Esophagus squamous epithelium (tissue), 4 donors: ENCODE measurements at regions not wholly inside any gene's neighbourhood (a gene's known extent, or its start where the extent isn't known, plus 50 kb on each side); places are given as distances from the start of the nearest gene placed in this dataset.

Experiments
- CTCF ChIP-seq, 6 experiments: fragments of 450-650 bp in 4 of 6; fragments of 200-600 bp in 2 of 6; sonication (generic) in 2 of 6; IDR thresholded peaks; one replicate each; pipeline ENCODE4 v1.5.1; 2016 to 2019; ENCODE audit warnings: antibody characterized with exemption in 6 of 6, mild to moderate bottlenecking in 4 of 6, moderate library complexity in 4 of 6
- POLR2A ChIP-seq, 4 donors: fragments of 450-650 bp; IDR thresholded peaks; one replicate each; pipeline ENCODE4 v1.6.1; 2017; ENCODE audit warnings: antibody characterized with exemption in 4 of 4, mild to moderate bottlenecking in 4 of 4, moderate library complexity in 3 of 4

DNA sequence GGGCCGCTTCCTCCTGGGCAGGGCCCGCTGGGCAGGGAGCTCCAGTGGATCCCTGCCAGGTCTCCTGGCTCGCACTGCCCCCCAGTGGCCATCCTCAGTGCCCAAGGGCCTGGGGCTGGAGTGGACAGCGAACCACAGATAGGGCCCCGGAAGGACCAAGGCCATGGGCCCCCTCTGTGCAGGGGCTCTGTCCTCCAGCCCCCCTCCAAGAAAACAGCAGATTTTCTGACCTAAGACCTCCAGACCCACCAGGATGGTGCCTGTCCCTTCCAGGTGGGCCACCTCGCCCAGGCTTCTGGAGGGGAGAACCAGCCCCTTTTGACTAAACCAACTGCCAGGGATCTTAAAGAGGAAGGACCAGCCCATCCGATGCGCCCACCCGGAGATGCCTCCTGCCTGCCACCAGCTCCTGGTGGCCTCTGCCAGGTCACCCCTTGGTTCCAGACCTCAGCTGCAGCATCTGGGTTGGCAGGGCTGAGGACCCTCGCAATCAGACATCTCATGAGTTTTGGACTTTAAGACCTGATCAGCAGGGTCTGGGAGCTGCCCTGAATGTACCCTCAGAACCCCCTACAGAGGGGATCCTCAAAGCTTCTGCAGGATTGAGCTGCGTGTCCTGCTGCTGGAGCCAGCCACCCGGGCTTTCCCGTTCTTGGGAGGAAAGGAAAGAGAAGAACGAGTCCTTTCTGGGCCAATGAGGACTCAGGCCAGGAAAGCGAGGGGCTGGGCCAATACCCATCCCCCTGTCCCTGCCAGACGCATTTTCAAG lies 325.8 kb upstream of the DIO3 start:
- TF ChIP-seq CTCF (IDR thresholded peaks at IDR 0.05) (peak in 5 of 6 experiments; percentile 15 to 66 (median 45)), POLR2A (IDR thresholded peaks at IDR 0.05) (no peak)
